ENCODE measurements at regions not wholly inside any gene's neighbourhood (a gene's known extent, or its start where the extent isn't known, plus 50 kb on each side); places are given as distances from the start of the nearest gene placed in this dataset.

GRCh38 chr10:21234761-21235160, 290.7 kb downstream of the SKIDA1 start:
- TF ChIP-seq CTCF (IDR thresholded peaks at IDR 0.05), result no peak
- Histone ChIP-seq H3K27me3 (ENCODE audit: low read depth) (no peaks in the 10 kb centered on the region), H3K4me3 (no peak overlapping the region), H3K4me1 (no peaks in the 10 kb centered on the region), H3K27ac (no peak overlapping the region), H3K36me3 (no peaks in the 10 kb centered on the region), H3K9me3 (no peaks in the 10 kb centered on the region)
- DNase-seq, result no peak
- intact Hi-C loops (cut with DNase I), result no loop called here
- ATAC-seq, result no peak

GRCh38 chr10:21230219-21230618, 295.3 kb downstream of the SKIDA1 start:
- no peaks in the 10 kb centered on the region for H3K4me1 ChIP-seq
- no peaks in the 10 kb centered on the region for H3K27me3 ChIP-seq (ENCODE audit: low read depth)
- no peak for DNase-seq
- no peak overlapping the region for H3K27ac ChIP-seq
- TF ChIP-seq CTCF (IDR thresholded peaks at IDR 0.05), result no peak
- ATAC-seq, result no peak
- H3K36me3 ChIP-seq, result no peaks in the 10 kb centered on the region
- no peak overlapping the region for H3K4me3 ChIP-seq
- no peaks in the 10 kb centered on the region for H3K9me3 ChIP-seq
- intact Hi-C loops (cut with DNase I), result no loop called here

GRCh38 chr10:21217748-21218367, 307.6 kb downstream of the SKIDA1 start:
- ATAC-seq, result no peak
- Histone ChIP-seq H3K9me3 (no peaks in the 10 kb centered on the region), H3K4me1 (no peaks in the 10 kb centered on the region), H3K36me3 (no peaks in the 10 kb centered on the region), H3K27me3 (ENCODE audit: low read depth) (no peaks in the 10 kb centered on the region), H3K27ac (no peak overlapping the region), H3K4me3 (no peak overlapping the region)
- no peak for DNase-seq
- TF ChIP-seq CTCF (IDR thresholded peaks at IDR 0.05), result no peak
- intact Hi-C loops (cut with DNase I), result no loop called here

GRCh38 chr10:21217107-21217506, 308.4 kb downstream of the SKIDA1 start:
- Histone ChIP-seq H3K27ac (no peak overlapping the region), H3K27me3 (ENCODE audit: low read depth) (no peaks in the 10 kb centered on the region), H3K4me1 (no peaks in the 10 kb centered on the region), H3K4me3 (no peak overlapping the region), H3K36me3 (no peaks in the 10 kb centered on the region), H3K9me3 (no peaks in the 10 kb centered on the region)
- ATAC-seq, result peak in 1 of 2 donors; percentile 46
- no peak for DNase-seq
- TF ChIP-seq CTCF (IDR thresholded peaks at IDR 0.05), result no peak
- intact Hi-C loops (cut with DNase I), result no loop called here

GRCh38 chr10:21214329-21214728, 311.2 kb downstream of the SKIDA1 start:
- H3K9me3 ChIP-seq, result no peaks in the 10 kb centered on the region

More at GRCh38 chr10:21214329-21214728, 311.2 kb downstream of the SKIDA1 start:
- no peak overlapping the region for H3K4me3 ChIP-seq
- no peaks in the 10 kb centered on the region for H3K36me3 ChIP-seq
- H3K27ac ChIP-seq, result no peak overlapping the region
- H3K4me1 ChIP-seq, result no peaks in the 10 kb centered on the region
- ATAC-seq, result no peak
- intact Hi-C loops (cut with DNase I), result no loop called here
- no peaks in the 10 kb centered on the region for H3K27me3 ChIP-seq (ENCODE audit: low read depth)
- no peak for TF ChIP-seq CTCF (IDR thresholded peaks at IDR 0.05)
- DNase-seq, result no peak

Measured in lower lobe of right lung (tissue), 2 donors.